ENCODE measurements at regions not wholly inside any gene's neighbourhood (a gene's known extent, or its start where the extent isn't known, plus 50 kb on each side); places are given as distances from the start of the nearest gene placed in this dataset.

DNA sequence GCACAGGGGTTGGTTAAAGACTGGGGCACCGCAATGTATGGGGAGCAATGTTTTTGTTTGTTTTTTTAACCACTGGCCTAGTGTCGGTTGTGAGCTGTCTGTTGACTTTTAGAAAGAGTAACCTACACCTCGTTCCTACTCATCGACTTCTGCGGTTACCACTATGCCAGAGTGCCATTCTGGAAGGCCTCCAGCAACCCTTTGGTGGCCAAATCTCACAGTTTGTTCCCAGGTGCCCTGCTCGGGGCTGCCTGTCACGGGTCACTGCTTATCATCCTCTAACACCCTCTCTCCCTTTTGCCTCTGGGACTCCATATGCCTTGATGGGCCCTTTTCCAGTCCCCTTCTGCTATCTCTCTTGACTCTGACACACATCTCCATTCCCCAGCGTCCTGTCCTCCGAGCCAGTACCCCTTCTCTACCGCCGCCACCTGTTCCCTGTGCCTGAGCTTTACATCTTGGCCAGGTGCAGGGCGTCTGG is 290.4 kb upstream of the C2CD4B start:
- DNase-seq (ENCODE audit: low spot score) = peak; percentile 56
- no peaks in the 10 kb centered on the region for H3K9me3 ChIP-seq (ENCODE audit: control insufficient read depth in 4 of 4, low read length in 3 of 4)
- H3K27me3 ChIP-seq (ENCODE audit: control insufficient read depth in 4 of 4, insufficient read depth in 4 of 4, low read length in 3 of 4) = no peaks in the 10 kb centered on the region
- H3K9ac ChIP-seq (ENCODE audit: low read depth in 1 of 2, low read length in 2 of 2) = no peak overlapping the region
- WGBS = 80% methylated on average over 12 of the region's 12 CpGs
- H3K4me3 ChIP-seq (ENCODE audit: low read depth in 1 of 3, low read length in 3 of 3) = no peak overlapping the region
- no peaks in the 10 kb centered on the region for H3K36me3 ChIP-seq (ENCODE audit: control insufficient read depth in 4 of 4, insufficient read depth in 3 of 4, low read depth in 1 of 4, low read length in 3 of 4)
- TF ChIP-seq REST (IDR thresholded peaks at IDR 0.05) (no peak), HNF4G (IDR thresholded peaks at IDR 0.05) (no peak), NR2F2 (IDR thresholded peaks at IDR 0.05) (no peak), SP1 (IDR thresholded peaks at IDR 0.05) (no peak), JUND (IDR thresholded peaks at IDR 0.05) (no peak), GABPA (IDR thresholded peaks at IDR 0.05 in 1 of 2, conservative IDR thresholded peaks at IDR 0.05 in 1 of 2) (no peak), FOXA2 (IDR thresholded peaks at IDR 0.05) (no peak), MAX (IDR thresholded peaks at IDR 0.05) (no peak), ATF3 (IDR thresholded peaks at IDR 0.05) (no peak), EGR1 (IDR thresholded peaks at IDR 0.05; ENCODE audit: low read depth in 2 of 2) (no peak), YY1 (IDR thresholded peaks at IDR 0.05) (no peak), CTCF (IDR thresholded peaks at IDR 0.05; ENCODE audit: low read depth, low read length, missing input control) (no peak)
- TF ChIP-seq, protein P1, sequence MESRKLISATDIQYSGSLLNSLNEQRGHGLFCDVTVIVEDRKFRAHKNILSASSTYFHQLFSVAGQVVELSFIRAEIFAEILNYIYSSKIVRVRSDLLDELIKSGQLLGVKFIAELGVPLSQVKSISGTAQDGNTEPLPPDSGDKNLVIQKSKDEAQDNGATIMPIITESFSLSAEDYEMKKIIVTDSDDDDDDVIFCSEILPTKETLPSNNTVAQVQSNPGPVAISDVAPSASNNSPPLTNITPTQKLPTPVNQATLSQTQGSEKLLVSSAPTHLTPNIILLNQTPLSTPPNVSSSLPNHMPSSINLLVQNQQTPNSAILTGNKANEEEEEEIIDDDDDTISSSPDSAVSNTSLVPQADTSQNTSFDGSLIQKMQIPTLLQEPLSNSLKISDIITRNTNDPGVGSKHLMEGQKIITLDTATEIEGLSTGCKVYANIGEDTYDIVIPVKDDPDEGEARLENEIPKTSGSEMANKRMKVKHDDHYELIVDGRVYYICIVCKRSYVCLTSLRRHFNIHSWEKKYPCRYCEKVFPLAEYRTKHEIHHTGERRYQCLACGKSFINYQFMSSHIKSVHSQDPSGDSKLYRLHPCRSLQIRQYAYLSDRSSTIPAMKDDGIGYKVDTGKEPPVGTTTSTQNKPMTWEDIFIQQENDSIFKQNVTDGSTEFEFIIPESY (IDR thresholded peaks at IDR 0.05) = no peak
- no peak overlapping the region for H3K27ac ChIP-seq (ENCODE audit: low read depth in 1 of 2, low read length in 2 of 2)
- H3K4me1 ChIP-seq (ENCODE audit: control insufficient read depth in 4 of 4, insufficient read depth in 4 of 4, low read length in 3 of 4) = no peaks in the 10 kb centered on the region

DNA sequence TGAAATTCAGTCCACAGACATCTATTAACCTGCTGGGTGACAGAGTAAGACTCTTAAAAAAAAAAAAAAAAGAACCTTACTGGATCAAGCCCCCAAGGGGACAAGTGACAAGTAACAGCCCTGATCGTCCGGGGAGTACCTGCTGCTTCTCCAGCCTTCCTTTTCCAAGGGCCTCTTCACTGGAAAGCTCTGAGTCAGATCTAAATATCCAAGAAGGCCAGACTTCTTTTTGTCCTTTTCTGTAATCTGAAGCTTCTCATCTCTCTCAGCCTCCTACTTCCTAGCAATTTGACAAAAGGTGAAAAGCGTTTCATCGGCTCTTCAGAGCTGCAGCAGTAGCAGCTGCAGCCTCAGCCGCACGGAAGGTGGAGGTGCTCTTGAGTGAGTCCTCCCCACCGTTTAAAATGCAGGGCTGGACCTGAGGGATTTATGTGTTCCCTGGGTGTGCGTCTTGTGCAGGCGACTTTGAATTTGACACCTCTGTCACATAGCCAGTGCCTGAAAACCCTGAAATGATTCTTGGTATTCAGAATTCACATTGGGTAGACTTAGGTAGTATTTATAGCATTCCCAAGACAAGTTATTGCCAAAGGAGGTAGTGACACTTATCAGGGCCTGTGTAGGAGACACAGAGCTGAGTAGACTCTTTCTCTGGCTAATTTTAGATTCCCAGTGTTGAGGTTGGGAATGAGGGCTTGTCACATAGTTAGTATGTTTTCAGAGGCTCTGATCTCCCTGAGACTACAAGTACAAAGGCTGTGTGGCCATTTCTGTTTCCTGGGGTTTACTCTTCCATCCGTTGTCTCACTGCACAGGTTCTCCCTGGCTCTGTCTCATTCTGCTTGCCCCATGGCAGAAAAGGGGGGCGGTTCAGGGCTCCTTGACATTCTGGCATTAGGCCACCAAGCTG is 291.2 kb upstream of the C2CD4B start:
- Histone ChIP-seq H3K27ac (ENCODE audit: low read depth in 1 of 2, low read length in 2 of 2) (no peak overlapping the region), H3K9me3 (ENCODE audit: control insufficient read depth in 4 of 4, low read length in 3 of 4) (no peaks in the 10 kb centered on the region), H3K4me1 (ENCODE audit: control insufficient read depth in 4 of 4, insufficient read depth in 4 of 4, low read length in 3 of 4) (no peaks in the 10 kb centered on the region), H3K27me3 (ENCODE audit: control insufficient read depth in 4 of 4, insufficient read depth in 4 of 4, low read length in 3 of 4) (no peaks in the 10 kb centered on the region), H3K9ac (ENCODE audit: low read depth in 1 of 2, low read length in 2 of 2) (no peak overlapping the region), H3K36me3 (ENCODE audit: control insufficient read depth in 4 of 4, insufficient read depth in 3 of 4, low read depth in 1 of 4, low read length in 3 of 4) (no peaks in the 10 kb centered on the region), H3K4me3 (ENCODE audit: low read depth in 1 of 3, low read length in 3 of 3) (no peak overlapping the region)
- 95% methylated on average over 11 of the region's 11 CpGs for whole genome bisulfite sequencing
- no peak for DNase-seq (ENCODE audit: low spot score)
- no peak for TF ChIP-seq YY1 (IDR thresholded peaks at IDR 0.05)
- TF ChIP-seq REST (IDR thresholded peaks at IDR 0.05) = no peak
- TF ChIP-seq JUND (IDR thresholded peaks at IDR 0.05) = no peak
- TF ChIP-seq SP1 (IDR thresholded peaks at IDR 0.05) = no peak
- no peak for TF ChIP-seq RXRA (IDR thresholded peaks at IDR 0.05)
- no peak for TF ChIP-seq HNF4A (conservative IDR thresholded peaks at IDR 0.05)
- no peak for TF ChIP-seq EGR1 (IDR thresholded peaks at IDR 0.05; ENCODE audit: low read depth in 2 of 2)
- TF ChIP-seq, protein P1 (IDR thresholded peaks at IDR 0.05) = no peak
- TF ChIP-seq GABPA (IDR thresholded peaks at IDR 0.05 in 1 of 2, conservative IDR thresholded peaks at IDR 0.05 in 1 of 2) = no peak
- no peak for TF ChIP-seq MAX (IDR thresholded peaks at IDR 0.05)

Data from liver (tissue), 8 donors.